SJCRH30 (cell line): ENCODE measurements at regions not wholly inside any gene's neighbourhood (a gene's known extent, or its start where the extent isn't known, plus 50 kb on each side); places are given as distances from the start of the nearest gene placed in this dataset.

ENCODE experiments used
- DNase-seq, 2 experiments: peaks; one replicate each; pipeline ENCODE4 v3.0.0-alpha.2; 2015 to 2020
- H3K27ac ChIP-seq: fragments of 250-450 bp; sonication (Bioruptor Pico); 2 replicates; pipeline ENCODE4 v1.5.1; 2020; ENCODE audit warnings: mild to moderate bottlenecking, moderate library complexity
- H3K27me3 ChIP-seq: fragments of 250-450 bp; sonication (Bioruptor Pico); 2 replicates; pipeline ENCODE4 v1.5.1; 2020; ENCODE audit warnings: mild to moderate bottlenecking, moderate library complexity
- H3K36me3 ChIP-seq: fragments of 250-450 bp; sonication (Bioruptor Pico); 2 replicates; pipeline ENCODE4 v1.5.1; 2020; ENCODE audit warnings: mild to moderate bottlenecking, moderate library complexity
- H3K4me1 ChIP-seq: fragments of 250-450 bp; sonication (Bioruptor Pico); 2 replicates; pipeline ENCODE4 v1.5.1; 2020; ENCODE audit warnings: mild to moderate bottlenecking, moderate library complexity
- H3K4me3 ChIP-seq: fragments of 250-450 bp; sonication (Bioruptor Pico); 2 replicates; pipeline ENCODE4 v1.5.1; 2020; ENCODE audit warnings: mild to moderate bottlenecking, moderate library complexity
- H3K9me3 ChIP-seq: fragments of 250-450 bp; sonication (Bioruptor Pico); replicated peaks from 2 replicates; pipeline ENCODE4 v1.5.1; 2020; ENCODE audit warnings: mild to moderate bottlenecking, moderate library complexity

- H3K4me1 ChIP-seq = no peaks in the 10 kb centered on the region
- H3K27ac ChIP-seq = no peak overlapping the region
- no peaks in the 10 kb centered on the region for H3K36me3 ChIP-seq
- H3K9me3 ChIP-seq = no peaks in the 10 kb centered on the region
- H3K27me3 ChIP-seq = no peaks in the 10 kb centered on the region
- no peak overlapping the region for H3K4me3 ChIP-seq
- DNase-seq = no peak
These were observed 295.1 kb downstream of the FGF9 start for GRCh38 chr13:21966014-21966413.

GRCh38 chr13:21967871-21968270, 297.0 kb downstream of the FGF9 start:
- Histone ChIP-seq H3K27ac (no peak overlapping the region), H3K9me3 (no peaks in the 10 kb centered on the region), H3K27me3 (no peaks in the 10 kb centered on the region), H3K4me1 (no peaks in the 10 kb centered on the region), H3K36me3 (no peaks in the 10 kb centered on the region), H3K4me3 (no peak overlapping the region)
- DNase-seq = no peak

- Histone ChIP-seq H3K4me3 (no peak overlapping the region), H3K27ac (no peak overlapping the region), H3K4me1 (no peaks in the 10 kb centered on the region), H3K27me3 (no peaks in the 10 kb centered on the region), H3K36me3 (no peaks in the 10 kb centered on the region), H3K9me3 (no peaks in the 10 kb centered on the region)
- DNase-seq = no peak
These were observed 299.3 kb downstream of the FGF9 start for GRCh38 chr13:21970172-21970571.

- no peak for DNase-seq
- Histone ChIP-seq H3K27ac (no peak overlapping the region), H3K4me3 (no peak overlapping the region), H3K4me1 (no peaks in the 10 kb centered on the region), H3K36me3 (no peaks in the 10 kb centered on the region), H3K27me3 (no peaks in the 10 kb centered on the region), H3K9me3 (no peaks in the 10 kb centered on the region)
These were observed 300.0 kb downstream of the FGF9 start for GRCh38 chr13:21970918-21971317.

GRCh38 chr13:21971662-21972621, 301.1 kb downstream of the FGF9 start:
- Histone ChIP-seq H3K36me3 (no peaks in the 10 kb centered on the region), H3K4me3 (no peak overlapping the region), H3K27me3 (no peaks in the 10 kb centered on the region), H3K9me3 (no peaks in the 10 kb centered on the region), H3K27ac (no peak overlapping the region), H3K4me1 (no peaks in the 10 kb centered on the region)
- no peak for DNase-seq

GRCh38 chr13:21973437-21974125, 302.7 kb downstream of the FGF9 start:
- no peaks in the 10 kb centered on the region for H3K9me3 ChIP-seq
- no peak for DNase-seq
- H3K36me3 ChIP-seq = no peaks in the 10 kb centered on the region
- H3K27ac ChIP-seq = no peak overlapping the region
- no peaks in the 10 kb centered on the region for H3K27me3 ChIP-seq
- no peaks in the 10 kb centered on the region for H3K4me1 ChIP-seq
- H3K4me3 ChIP-seq = no peak overlapping the region

GRCh38 chr13:21974741-21975140, 303.9 kb downstream of the FGF9 start:
- H3K9me3 ChIP-seq = no peaks in the 10 kb centered on the region
- no peaks in the 10 kb centered on the region for H3K4me1 ChIP-seq
- no peak for DNase-seq
- H3K4me3 ChIP-seq = no peak overlapping the region
- H3K27me3 ChIP-seq = no peaks in the 10 kb centered on the region
- no peak overlapping the region for H3K27ac ChIP-seq
- no peaks in the 10 kb centered on the region for H3K36me3 ChIP-seq

- no peaks in the 10 kb centered on the region for H3K9me3 ChIP-seq
- no peak overlapping the region for H3K27ac ChIP-seq
- no peak for DNase-seq
These were observed 305.3 kb downstream of the FGF9 start for GRCh38 chr13:21976159-21976558.

GRCh38 chr13:21979161-21979806, 308.4 kb downstream of the FGF9 start:
- no peak overlapping the region for H3K4me3 ChIP-seq
- no peak for DNase-seq
- no peak overlapping the region for H3K27ac ChIP-seq
- no peaks in the 10 kb centered on the region for H3K4me1 ChIP-seq
- H3K9me3 ChIP-seq = no peaks in the 10 kb centered on the region
- no peaks in the 10 kb centered on the region for H3K36me3 ChIP-seq
- no peaks in the 10 kb centered on the region for H3K27me3 ChIP-seq

More at GRCh38 chr13:21976159-21976558, 305.3 kb downstream of the FGF9 start:
- no peaks in the 10 kb centered on the region for H3K27me3 ChIP-seq
- no peaks in the 10 kb centered on the region for H3K36me3 ChIP-seq
- no peak overlapping the region for H3K4me3 ChIP-seq
- H3K4me1 ChIP-seq = no peaks in the 10 kb centered on the region

- H3K4me3 ChIP-seq = no peak overlapping the region
- H3K36me3 ChIP-seq = no peaks in the 10 kb centered on the region
- DNase-seq = no peak
- H3K4me1 ChIP-seq = no peaks in the 10 kb centered on the region
- H3K27ac ChIP-seq = no peak overlapping the region
- H3K27me3 ChIP-seq = no peaks in the 10 kb centered on the region
- no peaks in the 10 kb centered on the region for H3K9me3 ChIP-seq
These were observed 309.2 kb downstream of the FGF9 start for GRCh38 chr13:21980049-21980448.

GRCh38 chr13:21984156-21984555, 313.3 kb downstream of the FGF9 start:
- no peaks in the 10 kb centered on the region for H3K36me3 ChIP-seq
- no peak overlapping the region for H3K27ac ChIP-seq
- no peaks in the 10 kb centered on the region for H3K9me3 ChIP-seq
- no peaks in the 10 kb centered on the region for H3K4me1 ChIP-seq
- DNase-seq = no peak
- H3K4me3 ChIP-seq = no peak overlapping the region
- no peaks in the 10 kb centered on the region for H3K27me3 ChIP-seq

GRCh38 chr13:21986602-21987001, 315.7 kb downstream of the FGF9 start:
- H3K9me3 ChIP-seq = no peaks in the 10 kb centered on the region
- H3K27ac ChIP-seq = no peak overlapping the region
- DNase-seq = no peak

GRCh38 chr13:21987793-21988192, 316.9 kb downstream of the FGF9 start:
- H3K36me3 ChIP-seq = no peaks in the 10 kb centered on the region
- DNase-seq = no peak
- H3K27me3 ChIP-seq = no peaks in the 10 kb centered on the region
- no peak overlapping the region for H3K27ac ChIP-seq
- H3K4me1 ChIP-seq = no peaks in the 10 kb centered on the region
- no peaks in the 10 kb centered on the region for H3K9me3 ChIP-seq
- no peak overlapping the region for H3K4me3 ChIP-seq

More at GRCh38 chr13:21986602-21987001, 315.7 kb downstream of the FGF9 start:
- Histone ChIP-seq H3K36me3 (no peaks in the 10 kb centered on the region), H3K27me3 (no peaks in the 10 kb centered on the region), H3K4me3 (no peak overlapping the region), H3K4me1 (no peaks in the 10 kb centered on the region)

GRCh38 chr13:21988624-21989023, 317.8 kb downstream of the FGF9 start:
- no peak for DNase-seq
- Histone ChIP-seq H3K9me3 (no peaks in the 10 kb centered on the region), H3K36me3 (no peaks in the 10 kb centered on the region), H3K4me3 (no peak overlapping the region), H3K27me3 (no peaks in the 10 kb centered on the region), H3K27ac (no peak overlapping the region), H3K4me1 (no peaks in the 10 kb centered on the region)

GRCh38 chr13:21996049-21996448, 325.2 kb downstream of the FGF9 start:
- no peaks in the 10 kb centered on the region for H3K36me3 ChIP-seq
- no peak overlapping the region for H3K4me3 ChIP-seq
- no peaks in the 10 kb centered on the region for H3K4me1 ChIP-seq
- H3K27ac ChIP-seq = no peak overlapping the region
- no peak for DNase-seq
- no peaks in the 10 kb centered on the region for H3K9me3 ChIP-seq
- peaks cover 7% of the 10 kb centered on the region; the same call in 1 of the 2 replicates for H3K27me3 ChIP-seq
